Right atrium auricular region (tissue), 2 donors: ENCODE measurements at regions not wholly inside any gene's neighbourhood (a gene's known extent, or its start where the extent isn't known, plus 50 kb on each side); places are given as distances from the start of the nearest gene placed in this dataset.
"Not testable (repeated sequence)": the region's sequence is repeated elsewhere in the genome, so short reads cannot be mapped to it uniquely, and the experiment has no call there.

Experiments used
- DNase-seq: peaks from one replicate; pipeline ENCODE4 v3.0.0-alpha.2; 2019; ENCODE audit warnings: low spot score
- H3K27ac ChIP-seq, 2 donors: fragments of 200-600 bp; sonication (generic); 1 replicate in 1 of 2; 2 replicates in 1 of 2; pipeline ENCODE4 v1.5.1; 2016 to 2019
- H3K27me3 ChIP-seq, 2 donors: fragments of 200-600 bp; sonication (generic); one replicate each; pipeline versions ENCODE4 v1.5.1 to v1.6.0; 2017 to 2019
- H3K36me3 ChIP-seq: fragments of 200-600 bp; sonication (generic); one replicate; pipeline ENCODE4 v1.5.1; 2016
- H3K4me1 ChIP-seq, 2 donors: fragments of 200-600 bp; sonication (generic); one replicate each; pipeline versions ENCODE4 v1.5.1 to v1.6.0; 2017 to 2019
- H3K4me3 ChIP-seq, 2 donors: fragments of 200-600 bp; sonication (generic); 1 replicate in 1 of 2; 2 replicates in 1 of 2; pipeline ENCODE4 v1.5.1; 2017 to 2019; ENCODE audit warnings: mild to moderate bottlenecking in 1 of 2, moderate library complexity in 1 of 2
- H3K9me3 ChIP-seq, 2 donors: fragments of 200-600 bp; sonication (generic); one replicate each; pipeline ENCODE4 v1.5.1; 2019
- CTCF ChIP-seq, 2 donors: fragments of 200-600 bp; sonication (generic); IDR thresholded peaks; one replicate each; pipeline ENCODE4 v1.5.1; 2019; ENCODE audit warnings: antibody characterized with exemption in 2 of 2

- Histone ChIP-seq H3K4me1 (no peaks in the 10 kb centered on the region), H3K36me3 (no peaks in the 10 kb centered on the region), H3K27ac (no peak overlapping the region), H3K27me3 (no peaks in the 10 kb centered on the region), H3K4me3 (no peak overlapping the region), H3K9me3 (no peaks in the 10 kb centered on the region)
- no peak for TF ChIP-seq CTCF (IDR thresholded peaks at IDR 0.05)
- DNase-seq, result no peak
These were observed 222.5 kb downstream of the FRK start for GRCh38 chr6:115838216-115838615.

DNA sequence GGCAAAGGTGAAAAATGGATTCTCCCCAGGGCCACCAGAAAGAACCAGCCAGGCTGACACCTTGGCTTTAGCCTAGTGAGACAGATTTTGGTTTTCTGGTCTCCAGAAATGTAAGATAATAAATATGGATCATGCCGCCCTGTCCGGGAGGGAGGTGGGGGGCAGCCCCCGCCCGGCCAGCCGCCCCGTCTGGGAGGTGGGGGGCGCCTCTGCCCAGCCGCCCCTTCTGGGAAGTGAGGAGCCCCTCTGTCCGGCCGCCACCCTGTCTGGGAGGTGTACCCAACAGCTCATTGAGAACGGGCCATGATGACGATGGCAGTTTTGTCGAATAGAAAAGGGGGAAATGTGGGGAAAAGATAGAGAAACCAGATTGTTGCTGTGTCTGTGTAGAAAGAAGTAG lies 224.3 kb downstream of the FRK start:
- not testable (repeated sequence) for H3K27me3 ChIP-seq

DNA sequence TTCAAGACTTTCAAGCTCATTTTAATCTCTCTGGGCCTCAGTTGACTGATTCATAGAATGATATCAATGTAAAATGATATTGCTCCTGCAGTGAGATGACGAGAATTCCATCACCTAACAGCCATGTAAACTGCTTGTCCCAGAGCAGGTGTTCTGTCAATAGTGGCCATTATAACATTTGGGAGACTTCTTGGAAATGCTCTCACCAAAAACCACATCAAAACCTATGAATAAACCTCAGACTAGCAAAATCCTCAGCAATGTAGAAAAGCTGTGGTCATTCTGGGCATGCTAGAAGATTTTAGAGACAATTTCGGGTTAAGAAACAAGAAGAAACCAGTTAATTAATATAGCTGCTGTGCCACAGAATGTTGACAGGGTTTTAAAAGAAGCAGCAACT lies 225.4 kb downstream of the FRK start:
- DNase-seq, result no peak

More for the DNA sequence above, 224.3 kb downstream of the FRK start:
- not testable (repeated sequence) for DNase-seq, H3K36me3 ChIP-seq, H3K4me3 ChIP-seq, H3K4me1 ChIP-seq, H3K27ac ChIP-seq, H3K9me3 ChIP-seq

GRCh38 chr6:115834542-115834941 lies 226.1 kb downstream of the FRK start:
- not testable (repeated sequence) for H3K27ac ChIP-seq, H3K4me1 ChIP-seq, DNase-seq, H3K27me3 ChIP-seq, H3K36me3 ChIP-seq, H3K4me3 ChIP-seq, H3K9me3 ChIP-seq

More for the DNA sequence above, 225.4 kb downstream of the FRK start:
- Histone ChIP-seq H3K4me1 (no peaks in the 10 kb centered on the region), H3K9me3 (no peaks in the 10 kb centered on the region), H3K27ac (no peak overlapping the region), H3K27me3 (no peaks in the 10 kb centered on the region), H3K36me3 (no peaks in the 10 kb centered on the region), H3K4me3 (no peak overlapping the region)
- no peak for TF ChIP-seq CTCF (IDR thresholded peaks at IDR 0.05)

DNA sequence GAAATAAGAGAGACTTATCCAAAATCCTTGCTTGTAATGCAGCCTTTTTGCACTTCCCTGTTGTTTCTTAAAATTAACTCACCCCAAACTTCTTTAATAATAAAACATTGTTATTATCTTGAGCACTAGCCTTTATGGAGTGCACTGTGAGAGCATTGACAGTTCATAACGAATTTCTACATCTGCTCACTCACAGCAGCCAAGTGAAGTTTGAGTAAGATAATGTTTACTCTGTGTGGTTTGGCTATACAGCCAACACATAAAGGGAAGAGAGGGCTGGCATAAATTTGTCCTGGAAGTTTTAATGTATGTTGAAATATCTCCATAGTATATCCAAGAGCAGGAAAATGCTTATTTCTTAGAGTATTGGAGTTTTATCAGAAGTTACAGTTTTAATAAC lies 227.9 kb downstream of the FRK start:
- no peak for TF ChIP-seq CTCF (IDR thresholded peaks at IDR 0.05)
- H3K4me3 ChIP-seq, result no peak overlapping the region
- no peaks in the 10 kb centered on the region for H3K36me3 ChIP-seq
- no peaks in the 10 kb centered on the region for H3K27me3 ChIP-seq
- DNase-seq, result no peak
- no peak overlapping the region for H3K27ac ChIP-seq
- H3K9me3 ChIP-seq, result no peaks in the 10 kb centered on the region
- no peaks in the 10 kb centered on the region for H3K4me1 ChIP-seq

DNA sequence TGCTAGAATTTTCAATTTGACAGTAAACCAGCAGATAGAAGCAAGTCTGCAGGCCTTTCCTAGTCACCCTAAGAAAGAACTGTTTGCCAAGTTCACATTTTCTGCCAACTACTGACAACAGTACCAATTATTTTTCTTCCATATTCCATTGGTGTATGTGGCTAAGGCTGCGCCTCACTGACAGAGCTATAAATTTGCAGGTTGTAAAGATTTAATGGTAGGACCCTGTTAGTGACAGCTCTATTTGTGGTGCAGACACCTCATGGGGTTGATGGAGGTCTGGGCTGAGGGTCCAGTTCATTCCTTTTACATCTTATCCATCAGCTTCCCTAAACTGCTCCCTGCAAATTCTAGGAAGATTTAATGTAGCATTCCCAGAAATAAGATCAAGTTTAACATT lies 228.5 kb downstream of the FRK start:
- no peak for DNase-seq
- no peak for TF ChIP-seq CTCF (IDR thresholded peaks at IDR 0.05)
- no peaks in the 10 kb centered on the region for H3K4me1 ChIP-seq
- H3K4me3 ChIP-seq, result no peak overlapping the region
- no peaks in the 10 kb centered on the region for H3K36me3 ChIP-seq
- H3K27ac ChIP-seq, result no peak overlapping the region
- no peaks in the 10 kb centered on the region for H3K27me3 ChIP-seq
- no peaks in the 10 kb centered on the region for H3K9me3 ChIP-seq

- H3K27me3 ChIP-seq, result no peaks in the 10 kb centered on the region
- no peaks in the 10 kb centered on the region for H3K4me1 ChIP-seq
- TF ChIP-seq CTCF (IDR thresholded peaks at IDR 0.05), result no peak
- H3K9me3 ChIP-seq, result no peaks in the 10 kb centered on the region
- no peak overlapping the region for H3K27ac ChIP-seq
- H3K36me3 ChIP-seq, result no peaks in the 10 kb centered on the region
- no peak overlapping the region for H3K4me3 ChIP-seq
- no peak for DNase-seq
These were observed 229.8 kb downstream of the FRK start for GRCh38 chr6:115830895-115831294.
